ENCODE measurements at regions not wholly inside any gene's neighbourhood (a gene's known extent, or its start where the extent isn't known, plus 50 kb on each side); places are given as distances from the start of the nearest gene placed in this dataset.

- Histone ChIP-seq H3K4me2 (no peak overlapping the region), H4K20me1 (ENCODE audit: insufficient read depth, poor library complexity, severe bottlenecking) (no peaks in the 10 kb centered on the region), H3K9me3 (ENCODE audit: low read depth) (no peaks in the 10 kb centered on the region), H3K4me1 (ENCODE audit: insufficient read depth) (no peaks in the 10 kb centered on the region), H3K79me2 (no peaks in the 10 kb centered on the region), H3K27ac (no peak overlapping the region), H3K36me3 (replicated peaks; ENCODE audit: insufficient read depth, low read depth) (no peaks in the 10 kb centered on the region), H3K9me2 (replicated peaks; ENCODE audit: insufficient read depth) (no peaks in the 10 kb centered on the region), H3K27me3 (no peaks in the 10 kb centered on the region), H2AFZ (no peak overlapping the region), H3K4me3 (no peak overlapping the region)
- TF ChIP-seq CTCF (IDR thresholded peaks at IDR 0.05; ENCODE audit: poor library complexity) (no peak), EZH2 (IDR thresholded peaks at IDR 0.05; ENCODE audit: borderline replicate concordance) (no peak), EZH2phosphoT487 (IDR thresholded peaks at IDR 0.05; ENCODE audit: low read depth, severe bottlenecking, unreplicated experiment) (no peak)
- no peak for DNase-seq (ENCODE audit: low spot score)
- 67% methylated on average over 1 of the region's 1 CpG for WGBS (ENCODE audit: low lambda C conversion rate, missing lambda C conversion rate)
Measured at GRCh38 chr2:5951471-5951870, 259.3 kb downstream of the SOX11 start.

GRCh38 chr2:5953525-5953924 lies 261.3 kb downstream of the SOX11 start:
- Histone ChIP-seq H3K4me1 (ENCODE audit: insufficient read depth) (no peaks in the 10 kb centered on the region), H3K9me3 (ENCODE audit: low read depth) (no peaks in the 10 kb centered on the region), H3K36me3 (replicated peaks; ENCODE audit: insufficient read depth, low read depth) (no peaks in the 10 kb centered on the region), H2AFZ (no peak overlapping the region), H3K4me3 (no peak overlapping the region), H4K20me1 (ENCODE audit: insufficient read depth, poor library complexity, severe bottlenecking) (no peaks in the 10 kb centered on the region), H3K9me2 (replicated peaks; ENCODE audit: insufficient read depth) (no peaks in the 10 kb centered on the region), H3K27me3 (no peaks in the 10 kb centered on the region), H3K27ac (no peak overlapping the region), H3K4me2 (no peak overlapping the region), H3K79me2 (no peaks in the 10 kb centered on the region)
- TF ChIP-seq CTCF (IDR thresholded peaks at IDR 0.05; ENCODE audit: poor library complexity) (no peak), EZH2phosphoT487 (IDR thresholded peaks at IDR 0.05; ENCODE audit: low read depth, severe bottlenecking, unreplicated experiment) (no peak), EZH2 (IDR thresholded peaks at IDR 0.05; ENCODE audit: borderline replicate concordance) (no peak)
- DNase-seq (ENCODE audit: low spot score) = no peak
- 86% methylated on average over 1 of the region's 1 CpG for WGBS (ENCODE audit: low lambda C conversion rate, missing lambda C conversion rate)

- no peak for DNase-seq (ENCODE audit: low spot score)
- TF ChIP-seq EZH2 (IDR thresholded peaks at IDR 0.05; ENCODE audit: borderline replicate concordance) (no peak), EZH2phosphoT487 (IDR thresholded peaks at IDR 0.05; ENCODE audit: low read depth, severe bottlenecking, unreplicated experiment) (no peak), CTCF (IDR thresholded peaks at IDR 0.05; ENCODE audit: poor library complexity) (no peak)
- no peak overlapping the region for H3K27ac ChIP-seq
- H3K4me3 ChIP-seq = no peak overlapping the region
- H2AFZ ChIP-seq = no peak overlapping the region
- H3K4me2 ChIP-seq = no peak overlapping the region
- 79% methylated on average over 5 of the region's 5 CpGs for WGBS (ENCODE audit: low lambda C conversion rate, missing lambda C conversion rate)
- no peaks in the 10 kb centered on the region for H3K9me3 ChIP-seq (ENCODE audit: low read depth)
- no peaks in the 10 kb centered on the region for H4K20me1 ChIP-seq (ENCODE audit: insufficient read depth, poor library complexity, severe bottlenecking)
- H3K79me2 ChIP-seq = no peaks in the 10 kb centered on the region
- H3K27me3 ChIP-seq = no peaks in the 10 kb centered on the region
- no peaks in the 10 kb centered on the region for H3K9me2 ChIP-seq (replicated peaks; ENCODE audit: insufficient read depth)
- H3K4me1 ChIP-seq (ENCODE audit: insufficient read depth) = no peaks in the 10 kb centered on the region
- H3K36me3 ChIP-seq (replicated peaks; ENCODE audit: insufficient read depth, low read depth) = no peaks in the 10 kb centered on the region
Measured at GRCh38 chr2:5954509-5954908, 262.3 kb downstream of the SOX11 start.

DNA sequence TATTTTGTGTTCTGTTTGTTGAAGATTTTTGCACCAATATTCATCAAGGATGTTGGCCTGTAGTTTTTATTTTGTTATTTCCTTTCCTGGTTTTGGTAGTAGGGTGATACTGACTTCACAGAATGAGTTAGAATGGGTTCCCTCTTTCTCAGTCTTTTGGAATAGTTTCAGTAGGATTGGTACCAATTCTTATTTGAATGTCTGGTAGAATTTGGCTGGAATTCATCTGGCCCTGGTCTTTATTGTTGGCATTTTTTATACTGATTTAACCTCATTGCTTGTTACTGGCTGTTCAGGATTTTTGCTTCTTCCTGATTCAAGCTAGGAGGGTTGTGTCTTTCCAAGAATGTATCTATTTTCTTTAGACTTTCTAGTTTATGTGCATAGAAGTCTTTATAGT lies 263.7 kb downstream of the SOX11 start:
- Histone ChIP-seq H3K9me2 (replicated peaks; ENCODE audit: insufficient read depth) (no peaks in the 10 kb centered on the region), H3K9me3 (ENCODE audit: low read depth) (no peaks in the 10 kb centered on the region)

More for the DNA sequence above, 263.7 kb downstream of the SOX11 start:
- Histone ChIP-seq H3K4me2 (no peak overlapping the region), H3K4me3 (no peak overlapping the region), H3K36me3 (replicated peaks; ENCODE audit: insufficient read depth, low read depth) (no peaks in the 10 kb centered on the region), H3K27me3 (no peaks in the 10 kb centered on the region), H3K79me2 (no peaks in the 10 kb centered on the region), H3K4me1 (ENCODE audit: insufficient read depth) (no peaks in the 10 kb centered on the region), H4K20me1 (ENCODE audit: insufficient read depth, poor library complexity, severe bottlenecking) (no peaks in the 10 kb centered on the region), H2AFZ (no peak overlapping the region), H3K27ac (no peak overlapping the region)
- no peak for TF ChIP-seq CTCF (IDR thresholded peaks at IDR 0.05; ENCODE audit: poor library complexity)
- TF ChIP-seq EZH2 (IDR thresholded peaks at IDR 0.05; ENCODE audit: borderline replicate concordance) = no peak
- TF ChIP-seq EZH2phosphoT487 (IDR thresholded peaks at IDR 0.05; ENCODE audit: low read depth, severe bottlenecking, unreplicated experiment) = no peak
- DNase-seq (ENCODE audit: low spot score) = no peak

Measured in hepatocyte (in vitro differentiated cells).